Esophagus squamous epithelium (tissue), 4 donors: ENCODE measurements at regions not wholly inside any gene's neighbourhood (a gene's known extent, or its start where the extent isn't known, plus 50 kb on each side); places are given as distances from the start of the nearest gene placed in this dataset.

Experiments
- CTCF ChIP-seq, 6 experiments: fragments of 450-650 bp in 4 of 6; fragments of 200-600 bp in 2 of 6; sonication (generic) in 2 of 6; IDR thresholded peaks; one replicate each; pipeline ENCODE4 v1.5.1; 2016 to 2019; ENCODE audit warnings: antibody characterized with exemption in 6 of 6, mild to moderate bottlenecking in 4 of 6, moderate library complexity in 4 of 6
- POLR2A ChIP-seq, 4 donors: fragments of 450-650 bp; IDR thresholded peaks; one replicate each; pipeline ENCODE4 v1.6.1; 2017; ENCODE audit warnings: antibody characterized with exemption in 4 of 4, mild to moderate bottlenecking in 4 of 4, moderate library complexity in 3 of 4

GRCh38 chr5:61850696-61851095 lies 455.3 kb upstream of the KIF2A start:
- TF ChIP-seq CTCF (IDR thresholded peaks at IDR 0.05) (no peak), POLR2A (IDR thresholded peaks at IDR 0.05) (no peak)
